GM12878 (cell line): ENCODE measurements at regions not wholly inside any gene's neighbourhood (a gene's known extent, or its start where the extent isn't known, plus 50 kb on each side); places are given as distances from the start of the nearest gene placed in this dataset.

Source experiments
- ATAC-seq: fragments of 200-7000 bp; cut with Tn5 transposase; 3 replicates; pipeline ENCODE4 v1.9.1; 2020; ENCODE audit warnings: mild to moderate bottlenecking, moderate library complexity
- BruUV-seq: library from RNA; stranded (reverse); fragments of 400-500 nt; replicated peaks from 2 replicates; lab custom pipeline; 2021; lab: Mats Ljungman, UMichigan
- CTCF ChIA-PET: fragments of 300-600 bp; sonication (Branson Sonifier 250); formaldehyde crosslinking; extraction: SDS; loops from one replicate; lab custom pipeline; 2021; ENCODE audit warnings: inconsistent platforms; lab: Yijun Ruan, JAX
- POLR2A ChIA-PET: fragments of 350-600 bp; formaldehyde crosslinking; extraction: SDS; loops from one replicate; lab custom pipeline; 2021; ENCODE audit warnings: inconsistent platforms; lab: Charles Lee
- RAD21 ChIA-PET: fragments of 300-600 bp; sonication (Branson Sonifier 250); formaldehyde crosslinking; loops from one replicate; lab custom pipeline; 2023; ENCODE audit warnings: antibody characterized with exemption; ENCODE audit not compliant: unreplicated experiment; lab: Charles Lee
- SMC1A ChIA-PET: fragments of 300-600 bp; sonication (Branson Sonifier 250); formaldehyde crosslinking; loops from one replicate; lab custom pipeline; 2023; ENCODE audit not compliant: unreplicated experiment, uncharacterized antibody; lab: Charles Lee
- DNase-seq: peaks from one replicate; pipeline ENCODE4 v3.0.0-alpha.2; 2011; ENCODE audit warnings: low read depth, low spot score
- FAIRE-seq: peaks from 3 replicates; lab custom pipeline; 2011; peaks lifted over from hg19 to GRCh38; lab: Jason Lieb, UNC
- H2AFZ ChIP-seq: 2 replicates; pipeline ENCODE4 v1.6.0; 2011; ENCODE audit warnings: low read depth, low read length, control low read depth; ENCODE audit not compliant: control insufficient read depth
- H3K27ac ChIP-seq: 2 replicates; pipeline ENCODE4 v1.5.1; 2011; ENCODE audit warnings: control low read depth; ENCODE audit not compliant: control insufficient read depth, insufficient read depth
- H3K27me3 ChIP-seq, 2 experiments: replicated peaks in 1 of 2; 2 replicates each; pipeline versions ENCODE4 v1.6.0 to v1.6.1; 2011; ENCODE audit warnings: low read length in 1 of 2; ENCODE audit not compliant: control insufficient read depth in 2 of 2, insufficient read depth in 2 of 2
- H3K36me3 ChIP-seq, 2 experiments: 2 replicates each; pipeline ENCODE4 v1.5.1; 2011; ENCODE audit warnings: low read length in 1 of 2; ENCODE audit not compliant: control insufficient read depth in 2 of 2, insufficient read depth in 2 of 2
- H3K4me1 ChIP-seq: 2 replicates; pipeline ENCODE4 v1.6.1; 2011; ENCODE audit warnings: mild to moderate bottlenecking, low read length, moderate library complexity, mixed read lengths; ENCODE audit not compliant: control insufficient read depth, insufficient read depth
- H3K4me2 ChIP-seq: 2 replicates; pipeline ENCODE4 v1.6.0; 2011; ENCODE audit warnings: control low read depth; ENCODE audit not compliant: control insufficient read depth, insufficient read depth
- H3K4me3 ChIP-seq: fragments of 200-600 bp; sonication (generic); 2 replicates; pipeline ENCODE4 v1.5.1; 2016
- H3K79me2 ChIP-seq: 2 replicates; pipeline ENCODE4 v1.6.0; 2011; ENCODE audit warnings: low read length; ENCODE audit not compliant: control insufficient read depth, insufficient read depth
- H3K9ac ChIP-seq: 2 replicates; pipeline ENCODE4 v1.8.0; 2011; ENCODE audit warnings: low read length, control low read depth, mixed read lengths; ENCODE audit not compliant: control insufficient read depth, insufficient read depth
- H3K9me3 ChIP-seq: replicated peaks from 3 replicates; pipeline ENCODE4 v1.5.1; 2011; ENCODE audit warnings: mild to moderate bottlenecking, low read length; ENCODE audit not compliant: control insufficient read depth, insufficient read depth
- H4K20me1 ChIP-seq: 2 replicates; pipeline ENCODE4 v1.6.0; 2011; ENCODE audit not compliant: control insufficient read depth, insufficient read depth
- CHD2 ChIP-seq: IDR thresholded peaks from 2 replicates; pipeline ENCODE4 v1.6.1; 2011; ENCODE audit warnings: low read depth, low read length, improper control_type of control experiment, borderline replicate concordance
- E4F1 ChIP-seq: fragments of 450-650 bp; IDR thresholded peaks from 2 replicates; pipeline ENCODE4 v1.6.1; 2018; ENCODE audit warnings: borderline replicate concordance, mild to moderate bottlenecking; ENCODE audit not compliant: partially characterized antibody
- FOXM1 ChIP-seq: IDR thresholded peaks from 2 replicates; pipeline ENCODE4 v1.6.1; 2012; ENCODE audit warnings: low read depth, mild to moderate bottlenecking, inconsistent platforms, low read length, moderate library complexity
- RELA ChIP-seq: fragments of 450-650 bp; IDR thresholded peaks from 2 replicates; pipeline ENCODE4 v1.8.0; 2014; ENCODE audit warnings: borderline replicate concordance; ENCODE audit not compliant: partially characterized antibody
- ZNF622 ChIP-seq: fragments of 450-650 bp; IDR thresholded peaks from 2 replicates; pipeline ENCODE4 v1.6.1; 2017; ENCODE audit warnings: mild to moderate bottlenecking, inconsistent platforms
- WGBS: methylation state at CpG from one replicate; pipeline ENCODE4 v1.1.6; 2016; ENCODE audit warnings: low lambda C conversion rate; ENCODE audit not compliant: insufficient replicate concordance, insufficient coverage; ENCODE audit errors: missing lambda C conversion rate; 5-methylcytosine and 5-hydroxymethylcytosine counted together
- in situ Hi-C: fragments of 300-500 bp; cut with MboI; formaldehyde crosslinking; loops from 9 replicates; pipeline ENCODE4 v1.14.3; 2018; ENCODE audit warnings: mixed read lengths
- intact Hi-C: fragments of 100-400 bp; cut with micrococcal nuclease; formaldehyde crosslinking; loops from one replicate; pipeline ENCODE4 v1.14.2; 2022; ENCODE audit not compliant: unreplicated experiment

- no peaks in the 10 kb centered on the region for H3K27me3 ChIP-seq
- RAD21 ChIA-PET = interaction anchor here (2.6 kb wide), 1 partner anchor 186 kb away, joined by 18 read pairs; no protein-coding TSS in a partner anchor
- in situ Hi-C loops (no loop called here), intact Hi-C loops (no loop called here)
- no TSS peak for BruUV-seq
- no peaks in the 10 kb centered on the region for H3K79me2 ChIP-seq
- no peak for FAIRE-seq
- no peaks in the 10 kb centered on the region for H3K4me1 ChIP-seq
- H3K4me3 ChIP-seq = no peak overlapping the region
- H3K4me2 ChIP-seq = no peak overlapping the region
- no peak overlapping the region for H3K9ac ChIP-seq
- WGBS = 31% methylated on average over 2 of the region's 2 CpGs
- H3K27ac ChIP-seq = no peak overlapping the region
- POLR2A ChIA-PET = no interaction called here
- no peak overlapping the region for H2AFZ ChIP-seq
- no peaks in the 10 kb centered on the region for H4K20me1 ChIP-seq
- SMC1A ChIA-PET = interaction anchor here (0.7 to 2.1 kb wide), 3 partner anchors 16 to 78 kb away, joined by 4 to 14 read pairs (median 9); no protein-coding TSS in a partner anchor
- DNase-seq = no peak
- no peak for ATAC-seq
- TF ChIP-seq FOXM1 (no peak), CHD2 (no peak), ZNF622 (no peak), E4F1 (no peak), RELA (no peak)
- CTCF ChIA-PET = interaction anchor here (0.8 to 4.8 kb wide), 13 partner anchors 12 to 188 kb away, joined by 3 to 80 read pairs (median 7); no protein-coding TSS in a partner anchor
- H3K36me3 ChIP-seq = no peaks in the 10 kb centered on the region
- H3K9me3 ChIP-seq = no peaks in the 10 kb centered on the region
Measured at GRCh38 chr22:22768885-22769284, 118.7 kb upstream of the IGLL5 start.
